SK-N-SH (cell line): ENCODE measurements at regions not wholly inside any gene's neighbourhood (a gene's known extent, or its start where the extent isn't known, plus 50 kb on each side); places are given as distances from the start of the nearest gene placed in this dataset.

Experiments used
- CTCF ChIA-PET: fragments of 300-600, 350-600 bp; formaldehyde crosslinking; extraction: SDS; loops from one replicate; lab custom pipeline; 2021; lab: Yijun Ruan, JAX
- POLR2A ChIA-PET: fragments of 350-600 bp; sonication (Branson Sonifier 250); formaldehyde crosslinking; extraction: SDS; loops from one replicate; lab custom pipeline; 2020; ENCODE audit warnings: antibody characterized with exemption, inconsistent platforms; lab: Yijun Ruan, JAX
- DNase-seq: peaks from one replicate; pipeline ENCODE4 v3.0.0; 2012
- H2AFZ ChIP-seq: fragments of 200-600 bp; sonication (generic); 2 replicates; pipeline ENCODE4 v1.8.1; 2016; ENCODE audit warnings: antibody characterized with exemption, mild to moderate bottlenecking, low read depth
- H3F3A ChIP-seq: fragments of 200-600 bp; sonication (generic); replicated peaks from 2 replicates; pipeline ENCODE3; 2016; ENCODE audit warnings: antibody characterized with exemption, mild to moderate bottlenecking; ENCODE audit not compliant: insufficient read depth
- H3K27ac ChIP-seq, 2 experiments: fragments of 200-500 bp in 1 of 2; fragments of 200-600 bp in 1 of 2; sonication (Bioruptor generic) in 1 of 2; sonication (generic), shearing (Covaris generic) in 1 of 2; 2 replicates each; pipeline versions ENCODE4 v1.5.1 to v1.6.1; 2014 to 2016; ENCODE audit warnings: low read depth in 2 of 2, inconsistent platforms in 1 of 2, low read length in 1 of 2, mild to moderate bottlenecking in 1 of 2, mixed read lengths in 1 of 2
- H3K27me3 ChIP-seq: fragments of 200-600 bp; sonication (generic), shearing (Covaris generic); 2 replicates; pipeline ENCODE4 v1.6.1; 2016; ENCODE audit warnings: mixed run types; ENCODE audit not compliant: insufficient read depth
- H3K36me3 ChIP-seq, 2 experiments: fragments of 200-500 bp in 1 of 2; fragments of 200-600 bp in 1 of 2; sonication (Bioruptor generic) in 1 of 2; sonication (generic) in 1 of 2; replicated peaks in 1 of 2; 2 replicates each; pipeline versions ENCODE3 to v1.5.1; 2014 to 2016; ENCODE audit warnings: low read length in 1 of 2, mild to moderate bottlenecking in 1 of 2; ENCODE audit not compliant: insufficient read depth in 2 of 2, control insufficient read depth in 1 of 2
- H3K4me1 ChIP-seq, 2 experiments: fragments of 200-500 bp in 1 of 2; fragments of 200-600 bp in 1 of 2; sonication (Bioruptor generic) in 1 of 2; sonication (generic), shearing (Covaris generic) in 1 of 2; 2 replicates each; pipeline versions ENCODE4 v1.5.1 to v1.6.1; 2014 to 2016; ENCODE audit warnings: low read depth in 1 of 2, low read length in 1 of 2, mixed run types in 1 of 2; ENCODE audit not compliant: insufficient read depth in 2 of 2, control insufficient read depth in 1 of 2
- H3K4me2 ChIP-seq: fragments of 200-600 bp; sonication (generic), shearing (Covaris generic); 2 replicates; pipeline ENCODE4 v1.6.1; 2017; ENCODE audit warnings: mixed run types
- H3K4me3 ChIP-seq, 2 experiments: fragments of 200-500 bp in 1 of 2; fragments of 200-600 bp in 1 of 2; sonication (Bioruptor generic) in 1 of 2; sonication (generic), shearing (Covaris generic) in 1 of 2; 2 replicates each; pipeline versions ENCODE4 v1.5.1 to v1.8.1; 2014 to 2016; ENCODE audit warnings: low read depth in 2 of 2, inconsistent platforms in 1 of 2, low read length in 1 of 2, mild to moderate bottlenecking in 1 of 2, mixed read lengths in 1 of 2, moderate library complexity in 1 of 2
- H3K79me2 ChIP-seq: fragments of 200-600 bp; sonication (generic); 2 replicates; pipeline ENCODE4 v1.8.1; 2017; ENCODE audit warnings: mild to moderate bottlenecking; ENCODE audit not compliant: insufficient read depth
- H3K9ac ChIP-seq: fragments of 200-600 bp; sonication (generic); 2 replicates; pipeline ENCODE4 v1.6.1; 2017; ENCODE audit warnings: mixed run types
- H3K9me2 ChIP-seq: fragments of 200-600 bp; sonication (generic); 2 replicates; pipeline ENCODE4 v1.6.1; 2017; ENCODE audit warnings: mixed run types
- H3K9me3 ChIP-seq: fragments of 200-600 bp; sonication (generic); 2 replicates; pipeline ENCODE4 v1.6.1; 2017; ENCODE audit warnings: mixed run types, mild to moderate bottlenecking, moderate library complexity
- H4K20me1 ChIP-seq: fragments of 200-600 bp; sonication (generic); 2 replicates; pipeline ENCODE4 v1.6.1; 2017; ENCODE audit warnings: mild to moderate bottlenecking, mixed run types; ENCODE audit not compliant: insufficient read depth
- ELF1 ChIP-seq: IDR thresholded peaks from 2 replicates; pipeline ENCODE4 v1.4.0; 2012
- EP300 ChIP-seq, 2 experiments: IDR thresholded peaks; 2 replicates each; pipeline versions ENCODE4 v1.4.0 to v1.6.1; 2012; ENCODE audit warnings: borderline replicate concordance in 1 of 2, low read depth in 1 of 2, low read length in 1 of 2
- EZH2phosphoT487 ChIP-seq: fragments of 200-600 bp; sonication (generic); IDR thresholded peaks from 2 replicates; pipeline ENCODE4 v1.6.1; 2017; ENCODE audit warnings: low read depth, mixed run types, mild to moderate bottlenecking, antibody characterized with exemption, moderate library complexity, borderline replicate concordance
- FOSL2 ChIP-seq: IDR thresholded peaks from 2 replicates; pipeline ENCODE4 v1.4.0; 2012; ENCODE audit warnings: low read depth, mild to moderate bottlenecking, moderate library complexity, borderline replicate concordance
- GABPA ChIP-seq: IDR thresholded peaks from 2 replicates; pipeline ENCODE4 v1.4.0; 2012; ENCODE audit warnings: low read depth, mild to moderate bottlenecking
- JUND ChIP-seq: IDR thresholded peaks from 2 replicates; pipeline ENCODE4 v1.4.0; 2012
- MEF2A ChIP-seq: IDR thresholded peaks from 2 replicates; pipeline ENCODE4 v1.4.0; 2012; ENCODE audit warnings: low read depth, borderline replicate concordance
- MXI1 ChIP-seq: IDR thresholded peaks from 2 replicates; pipeline ENCODE4 v1.6.1; 2012; ENCODE audit warnings: mild to moderate bottlenecking, low read depth, low read length, improper control_type of control experiment
- NRF1 ChIP-seq: IDR thresholded peaks from 2 replicates; pipeline ENCODE4 v1.6.1; 2012; ENCODE audit warnings: low read depth, mild to moderate bottlenecking, low read length
- POLR2AphosphoS5 ChIP-seq: IDR thresholded peaks from 2 replicates; pipeline ENCODE4 v1.6.1; 2012; ENCODE audit warnings: low read depth, low read length
- RCOR1 ChIP-seq: fragments of 150-350 bp; IDR thresholded peaks from 2 replicates; pipeline ENCODE4 v1.6.1; 2017; ENCODE audit warnings: antibody characterized with exemption, low read length
- RFX5 ChIP-seq: IDR thresholded peaks from 2 replicates; pipeline ENCODE4 v1.6.1; 2012; ENCODE audit warnings: mild to moderate bottlenecking, improper control_type of control experiment, low read length
- RXRA ChIP-seq: IDR thresholded peaks from 2 replicates; pipeline ENCODE4 v1.4.0; 2012; ENCODE audit warnings: low read depth, mild to moderate bottlenecking, borderline replicate concordance
- TAF1 ChIP-seq: IDR thresholded peaks from 2 replicates; pipeline ENCODE4 v1.6.1; 2012; ENCODE audit warnings: low read depth, mild to moderate bottlenecking, low read length, moderate library complexity, borderline replicate concordance
- TEAD4 ChIP-seq: IDR thresholded peaks from 2 replicates; pipeline ENCODE4 v1.4.0; 2012; ENCODE audit warnings: mild to moderate bottlenecking, borderline replicate concordance; ENCODE audit not compliant: insufficient read depth
- WGBS: methylation state at CpG from one replicate; pipeline ENCODE4 v1.1.6; 2017; ENCODE audit warnings: low lambda C conversion rate; 5-methylcytosine and 5-hydroxymethylcytosine counted together
- TF ChIP-seq, protein P1 (sequence below): fragments of 200-600 bp; sonication (generic); IDR thresholded peaks from 2 replicates; pipeline ENCODE4 v1.6.1; 2017; ENCODE audit warnings: antibody characterized with exemption, mild to moderate bottlenecking, moderate library complexity
- TF ChIP-seq, protein P2 (sequence below): IDR thresholded peaks from 2 replicates; pipeline ENCODE4 v1.4.0; 2012; ENCODE audit warnings: low read depth, borderline replicate concordance
- TF ChIP-seq, protein P3 (sequence below): fragments of 150-350 bp; IDR thresholded peaks from 2 replicates; pipeline ENCODE4 v1.6.1; 2016; ENCODE audit warnings: mild to moderate bottlenecking, low read depth, low read length
- TF ChIP-seq, protein P4 (sequence below): IDR thresholded peaks from 2 replicates; pipeline ENCODE4 v1.6.1; 2012; ENCODE audit warnings: mild to moderate bottlenecking, low read depth, low read length, moderate library complexity
- TF ChIP-seq, protein P5 (sequence below): IDR thresholded peaks from 2 replicates; pipeline ENCODE4 v1.4.0; 2012; ENCODE audit warnings: low read depth, borderline replicate concordance

DNA sequence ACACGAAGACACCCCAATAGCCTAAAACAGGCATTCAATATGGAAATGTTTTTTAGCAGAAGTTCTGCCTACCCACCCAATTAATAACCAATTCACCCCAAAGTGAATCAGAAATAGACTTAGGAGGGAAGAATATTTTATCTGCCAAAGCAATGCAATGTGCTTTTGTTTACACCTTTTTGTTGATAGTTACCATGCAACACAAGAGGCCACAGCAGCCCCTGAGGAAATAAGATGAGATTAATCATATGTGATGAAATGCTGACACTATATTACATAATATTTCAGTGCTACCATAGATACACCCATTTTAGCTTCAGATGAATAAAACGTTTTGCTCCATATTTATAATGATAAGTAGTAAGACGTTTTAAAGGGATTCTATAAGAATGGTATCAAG, 60.9 kb upstream of the RGS2 start:
- Histone ChIP-seq H3K36me3 (no peaks in the 10 kb centered on the region), H3K4me1 (no peaks in the 10 kb centered on the region; a peak in 1 of 4 replicates), H3K4me2 (no peak overlapping the region), H3K4me3 (no peak overlapping the region)
- TF ChIP-seq POLR2AphosphoS5 (no peak), RFX5 (no peak), TEAD4 (no peak), FOSL2 (no peak), GABPA (no peak), EP300 (IDR thresholded peaks at IDR 0.05; ENCODE audit: borderline replicate concordance in 1 of 2, low read depth in 1 of 2, low read length in 1 of 2) (no peak), RCOR1 (no peak), RXRA (no peak), MEF2A (no peak), ELF1 (no peak), NRF1 (no peak), TAF1 (no peak), MXI1 (no peak), JUND (no peak), EZH2phosphoT487 (no peak)
- TF ChIP-seq, protein P1, sequence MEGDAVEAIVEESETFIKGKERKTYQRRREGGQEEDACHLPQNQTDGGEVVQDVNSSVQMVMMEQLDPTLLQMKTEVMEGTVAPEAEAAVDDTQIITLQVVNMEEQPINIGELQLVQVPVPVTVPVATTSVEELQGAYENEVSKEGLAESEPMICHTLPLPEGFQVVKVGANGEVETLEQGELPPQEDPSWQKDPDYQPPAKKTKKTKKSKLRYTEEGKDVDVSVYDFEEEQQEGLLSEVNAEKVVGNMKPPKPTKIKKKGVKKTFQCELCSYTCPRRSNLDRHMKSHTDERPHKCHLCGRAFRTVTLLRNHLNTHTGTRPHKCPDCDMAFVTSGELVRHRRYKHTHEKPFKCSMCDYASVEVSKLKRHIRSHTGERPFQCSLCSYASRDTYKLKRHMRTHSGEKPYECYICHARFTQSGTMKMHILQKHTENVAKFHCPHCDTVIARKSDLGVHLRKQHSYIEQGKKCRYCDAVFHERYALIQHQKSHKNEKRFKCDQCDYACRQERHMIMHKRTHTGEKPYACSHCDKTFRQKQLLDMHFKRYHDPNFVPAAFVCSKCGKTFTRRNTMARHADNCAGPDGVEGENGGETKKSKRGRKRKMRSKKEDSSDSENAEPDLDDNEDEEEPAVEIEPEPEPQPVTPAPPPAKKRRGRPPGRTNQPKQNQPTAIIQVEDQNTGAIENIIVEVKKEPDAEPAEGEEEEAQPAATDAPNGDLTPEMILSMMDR, result no peak
- TF ChIP-seq, protein P2, sequence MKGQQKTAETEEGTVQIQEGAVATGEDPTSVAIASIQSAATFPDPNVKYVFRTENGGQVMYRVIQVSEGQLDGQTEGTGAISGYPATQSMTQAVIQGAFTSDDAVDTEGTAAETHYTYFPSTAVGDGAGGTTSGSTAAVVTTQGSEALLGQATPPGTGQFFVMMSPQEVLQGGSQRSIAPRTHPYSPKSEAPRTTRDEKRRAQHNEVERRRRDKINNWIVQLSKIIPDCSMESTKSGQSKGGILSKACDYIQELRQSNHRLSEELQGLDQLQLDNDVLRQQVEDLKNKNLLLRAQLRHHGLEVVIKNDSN, result no peak
- TF ChIP-seq, protein P3, sequence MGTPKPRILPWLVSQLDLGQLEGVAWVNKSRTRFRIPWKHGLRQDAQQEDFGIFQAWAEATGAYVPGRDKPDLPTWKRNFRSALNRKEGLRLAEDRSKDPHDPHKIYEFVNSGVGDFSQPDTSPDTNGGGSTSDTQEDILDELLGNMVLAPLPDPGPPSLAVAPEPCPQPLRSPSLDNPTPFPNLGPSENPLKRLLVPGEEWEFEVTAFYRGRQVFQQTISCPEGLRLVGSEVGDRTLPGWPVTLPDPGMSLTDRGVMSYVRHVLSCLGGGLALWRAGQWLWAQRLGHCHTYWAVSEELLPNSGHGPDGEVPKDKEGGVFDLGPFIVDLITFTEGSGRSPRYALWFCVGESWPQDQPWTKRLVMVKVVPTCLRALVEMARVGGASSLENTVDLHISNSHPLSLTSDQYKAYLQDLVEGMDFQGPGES, result no peak
- TF ChIP-seq, protein P4, sequence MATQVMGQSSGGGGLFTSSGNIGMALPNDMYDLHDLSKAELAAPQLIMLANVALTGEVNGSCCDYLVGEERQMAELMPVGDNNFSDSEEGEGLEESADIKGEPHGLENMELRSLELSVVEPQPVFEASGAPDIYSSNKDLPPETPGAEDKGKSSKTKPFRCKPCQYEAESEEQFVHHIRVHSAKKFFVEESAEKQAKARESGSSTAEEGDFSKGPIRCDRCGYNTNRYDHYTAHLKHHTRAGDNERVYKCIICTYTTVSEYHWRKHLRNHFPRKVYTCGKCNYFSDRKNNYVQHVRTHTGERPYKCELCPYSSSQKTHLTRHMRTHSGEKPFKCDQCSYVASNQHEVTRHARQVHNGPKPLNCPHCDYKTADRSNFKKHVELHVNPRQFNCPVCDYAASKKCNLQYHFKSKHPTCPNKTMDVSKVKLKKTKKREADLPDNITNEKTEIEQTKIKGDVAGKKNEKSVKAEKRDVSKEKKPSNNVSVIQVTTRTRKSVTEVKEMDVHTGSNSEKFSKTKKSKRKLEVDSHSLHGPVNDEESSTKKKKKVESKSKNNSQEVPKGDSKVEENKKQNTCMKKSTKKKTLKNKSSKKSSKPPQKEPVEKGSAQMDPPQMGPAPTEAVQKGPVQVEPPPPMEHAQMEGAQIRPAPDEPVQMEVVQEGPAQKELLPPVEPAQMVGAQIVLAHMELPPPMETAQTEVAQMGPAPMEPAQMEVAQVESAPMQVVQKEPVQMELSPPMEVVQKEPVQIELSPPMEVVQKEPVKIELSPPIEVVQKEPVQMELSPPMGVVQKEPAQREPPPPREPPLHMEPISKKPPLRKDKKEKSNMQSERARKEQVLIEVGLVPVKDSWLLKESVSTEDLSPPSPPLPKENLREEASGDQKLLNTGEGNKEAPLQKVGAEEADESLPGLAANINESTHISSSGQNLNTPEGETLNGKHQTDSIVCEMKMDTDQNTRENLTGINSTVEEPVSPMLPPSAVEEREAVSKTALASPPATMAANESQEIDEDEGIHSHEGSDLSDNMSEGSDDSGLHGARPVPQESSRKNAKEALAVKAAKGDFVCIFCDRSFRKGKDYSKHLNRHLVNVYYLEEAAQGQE, result no peak
- TF ChIP-seq, protein P5, sequence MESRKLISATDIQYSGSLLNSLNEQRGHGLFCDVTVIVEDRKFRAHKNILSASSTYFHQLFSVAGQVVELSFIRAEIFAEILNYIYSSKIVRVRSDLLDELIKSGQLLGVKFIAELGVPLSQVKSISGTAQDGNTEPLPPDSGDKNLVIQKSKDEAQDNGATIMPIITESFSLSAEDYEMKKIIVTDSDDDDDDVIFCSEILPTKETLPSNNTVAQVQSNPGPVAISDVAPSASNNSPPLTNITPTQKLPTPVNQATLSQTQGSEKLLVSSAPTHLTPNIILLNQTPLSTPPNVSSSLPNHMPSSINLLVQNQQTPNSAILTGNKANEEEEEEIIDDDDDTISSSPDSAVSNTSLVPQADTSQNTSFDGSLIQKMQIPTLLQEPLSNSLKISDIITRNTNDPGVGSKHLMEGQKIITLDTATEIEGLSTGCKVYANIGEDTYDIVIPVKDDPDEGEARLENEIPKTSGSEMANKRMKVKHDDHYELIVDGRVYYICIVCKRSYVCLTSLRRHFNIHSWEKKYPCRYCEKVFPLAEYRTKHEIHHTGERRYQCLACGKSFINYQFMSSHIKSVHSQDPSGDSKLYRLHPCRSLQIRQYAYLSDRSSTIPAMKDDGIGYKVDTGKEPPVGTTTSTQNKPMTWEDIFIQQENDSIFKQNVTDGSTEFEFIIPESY, result no peak
- TF ChIP-seq, all 33 proteins: peak for 0
- no peak overlapping the region for H3K9ac ChIP-seq
- H2AFZ ChIP-seq, result no peak overlapping the region
- H3K9me3 ChIP-seq, result no peaks in the 10 kb centered on the region
- H3K79me2 ChIP-seq, result no peaks in the 10 kb centered on the region
- ChIA-PET CTCF (no interaction called here), POLR2A (no interaction called here)
- whole genome bisulfite sequencing, result 73% methylated on average over 3 of the region's 3 CpGs
- no peaks in the 10 kb centered on the region for H3K9me2 ChIP-seq
- no peak overlapping the region for H3K27ac ChIP-seq
- H3F3A ChIP-seq, result peaks cover 3% of the 10 kb centered on the region
- no peaks in the 10 kb centered on the region for H4K20me1 ChIP-seq
- DNase-seq, result peak; percentile 4
- H3K27me3 ChIP-seq, result no peaks in the 10 kb centered on the region
